ENCODE measurements at regions not wholly inside any gene's neighbourhood (a gene's known extent, or its start where the extent isn't known, plus 50 kb on each side); places are given as distances from the start of the nearest gene placed in this dataset.

GRCh38 chr18:22697561-22697960, 235.6 kb upstream of the RBBP8 start:
- WGBS (ENCODE audit: missing lambda C conversion rate): 88% methylated on average over 3 of the region's 3 CpGs
- ChIA-PET CTCF (no interaction called here), POLR2A (no interaction called here)

DNA sequence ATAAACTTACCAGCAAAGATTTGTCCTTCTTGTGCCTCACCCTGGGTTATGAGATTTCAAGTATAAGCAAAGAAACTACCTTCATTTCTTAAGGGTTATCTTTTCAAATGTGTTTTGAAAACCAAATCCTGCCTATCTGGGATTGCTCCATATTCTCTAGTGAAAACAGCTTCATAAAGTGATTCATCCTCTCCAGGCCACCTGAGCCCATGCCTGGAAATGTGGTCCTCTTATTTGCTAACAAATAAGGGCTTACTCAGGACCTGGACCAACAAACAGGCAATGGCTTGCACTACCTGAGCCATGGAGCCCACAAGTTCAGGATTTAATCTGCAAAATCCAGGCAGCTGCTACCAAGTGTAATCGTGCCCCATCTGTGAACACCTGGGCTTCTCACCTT, 234.4 kb upstream of the RBBP8 start:
- peak overlapping the region in 1 of 2 experiments; percentile 38; a peak in 2 of 6 replicates for H3K27ac ChIP-seq
- H3K4me1 ChIP-seq: peaks cover 19% of the 10 kb centered on the region
- 88% methylated on average over 1 of the region's 1 CpG for WGBS (ENCODE audit: missing lambda C conversion rate)
- POLR2A ChIA-PET: no interaction called here
- no peaks in the 10 kb centered on the region for H3K9me3 ChIP-seq
- H3K4me3 ChIP-seq: no peak overlapping the region
- DNase-seq (ENCODE audit: low read depth in 1 of 2, low spot score in 1 of 2) (no peak), FAIRE-seq (no peak), ATAC-seq (no peak)
- CTCF ChIA-PET: no interaction called here
- no peak overlapping the region for H3K4me2 ChIP-seq
- TF ChIP-seq CBX2 (IDR thresholded peaks at IDR 0.05; ENCODE audit: borderline replicate concordance, low read depth) (no peak), CHD2 (IDR thresholded peaks at IDR 0.05; ENCODE audit: low read length, partially characterized antibody) (no peak), EHF (CRISPR knock-in tag; IDR thresholded peaks at IDR 0.05) (no peak), EP300 (IDR thresholded peaks at IDR 0.05) (no peak), RNF2 (IDR thresholded peaks at IDR 0.05; ENCODE audit: borderline replicate concordance, low read depth) (no peak), TP53 (CRISPR knock-in tag; IDR thresholded peaks at IDR 0.05) (no peak)

More at GRCh38 chr18:22697561-22697960, 235.6 kb upstream of the RBBP8 start:
- FAIRE-seq (no peak), DNase-seq (ENCODE audit: low read depth in 1 of 2, low spot score in 1 of 2) (no peak), ATAC-seq (no peak)
- TF ChIP-seq, protein P1, sequence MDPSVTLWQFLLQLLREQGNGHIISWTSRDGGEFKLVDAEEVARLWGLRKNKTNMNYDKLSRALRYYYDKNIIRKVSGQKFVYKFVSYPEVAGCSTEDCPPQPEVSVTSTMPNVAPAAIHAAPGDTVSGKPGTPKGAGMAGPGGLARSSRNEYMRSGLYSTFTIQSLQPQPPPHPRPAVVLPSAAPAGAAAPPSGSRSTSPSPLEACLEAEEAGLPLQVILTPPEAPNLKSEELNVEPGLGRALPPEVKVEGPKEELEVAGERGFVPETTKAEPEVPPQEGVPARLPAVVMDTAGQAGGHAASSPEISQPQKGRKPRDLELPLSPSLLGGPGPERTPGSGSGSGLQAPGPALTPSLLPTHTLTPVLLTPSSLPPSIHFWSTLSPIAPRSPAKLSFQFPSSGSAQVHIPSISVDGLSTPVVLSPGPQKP (IDR thresholded peaks at IDR 0.05; ENCODE audit: low read depth, low read length): no peak
- TF ChIP-seq SMC3 (IDR thresholded peaks at IDR 0.05) (no peak), ATOH8 (CRISPR knock-in tag; IDR thresholded peaks at IDR 0.05; ENCODE audit: low read depth) (no peak), MAZ (IDR thresholded peaks at IDR 0.05; ENCODE audit: borderline replicate concordance, low read depth, low read length) (no peak), NPAS2 (CRISPR knock-in tag; IDR thresholded peaks at IDR 0.05; ENCODE audit: borderline replicate concordance) (no peak), HOXB5 (CRISPR knock-in tag; IDR thresholded peaks at IDR 0.05) (no peak), NFE2L2 (conservative IDR thresholded peaks at IDR 0.05; ENCODE audit: low read length) (no peak)
- H3K4me3 ChIP-seq: no peak overlapping the region
- H3K4me2 ChIP-seq: no peak overlapping the region
- peaks cover 26% of the 10 kb centered on the region for H3K4me1 ChIP-seq
- no peaks in the 10 kb centered on the region for H3K9me3 ChIP-seq
- peak overlapping the region in 1 of 2 experiments; percentile 50; a peak in 1 of 6 replicates for H3K27ac ChIP-seq

GRCh38 chr18:22699629-22700028, 233.5 kb upstream of the RBBP8 start:
- Histone ChIP-seq H3K4me3 (no peak overlapping the region), H3K4me2 (no peak overlapping the region), H3K27ac (peak overlapping the region in 1 of 2 experiments; percentile 38; a peak in 1 of 6 replicates), H3K9me3 (no peaks in the 10 kb centered on the region), H3K4me1 (peaks cover 22% of the 10 kb centered on the region)
- TF ChIP-seq FOSB (CRISPR knock-in tag; IDR thresholded peaks at IDR 0.05) (no peak), HDAC2 (IDR thresholded peaks at IDR 0.05) (no peak), ZSCAN20 (CRISPR knock-in tag; IDR thresholded peaks at IDR 0.05) (no peak), BHLHE40 (IDR thresholded peaks at IDR 0.05; ENCODE audit: low read depth, low read length) (no peak), KDM1A (IDR thresholded peaks at IDR 0.05; ENCODE audit: low read depth) (no peak), NFE2L2 (conservative IDR thresholded peaks at IDR 0.05; ENCODE audit: low read length) (no peak), POLR2A (IDR thresholded peaks at IDR 0.05; ENCODE audit: low read length) (no peak), FOSL2 (IDR thresholded peaks at IDR 0.05) (no peak), FOSL2 (CRISPR knock-in tag; IDR thresholded peaks at IDR 0.05) (no peak), RCOR1 (IDR thresholded peaks at IDR 0.05; ENCODE audit: low read depth, low read length) (no peak), SREBF2 (IDR thresholded peaks at IDR 0.05) (no peak), NR3C1 (IDR thresholded peaks at IDR 0.05) (no peak), PHF8 (IDR thresholded peaks at IDR 0.05; ENCODE audit: borderline replicate concordance, low read depth) (no peak), FOXS1 (CRISPR knock-in tag; IDR thresholded peaks at IDR 0.05) (no peak), ZC3H11A (IDR thresholded peaks at IDR 0.05) (no peak), CBX8 (IDR thresholded peaks at IDR 0.05) (no peak), TFCP2L1 (CRISPR knock-in tag; IDR thresholded peaks at IDR 0.05) (no peak)
- TF ChIP-seq, protein P1 (IDR thresholded peaks at IDR 0.05; ENCODE audit: low read depth, low read length): no peak
- TF ChIP-seq, protein P2, sequence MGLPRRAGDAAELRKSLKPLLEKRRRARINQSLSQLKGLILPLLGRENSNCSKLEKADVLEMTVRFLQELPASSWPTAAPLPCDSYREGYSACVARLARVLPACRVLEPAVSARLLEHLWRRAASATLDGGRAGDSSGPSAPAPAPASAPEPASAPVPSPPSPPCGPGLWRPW (IDR thresholded peaks at IDR 0.05): no peak
- ChIA-PET POLR2A (no interaction called here), CTCF (no interaction called here)
- no peak for FAIRE-seq
- no peak for ATAC-seq
- 84% methylated on average over 9 of the region's 9 CpGs for WGBS (ENCODE audit: missing lambda C conversion rate)
- DNase-seq (ENCODE audit: low read depth in 1 of 2, low spot score in 1 of 2): no peak
